SK-MEL-5 (cell line): ENCODE measurements at regions not wholly inside any gene's neighbourhood (a gene's known extent, or its start where the extent isn't known, plus 50 kb on each side); places are given as distances from the start of the nearest gene placed in this dataset.
"Not testable (repeated sequence)": the region's sequence is repeated elsewhere in the genome, so short reads cannot be mapped to it uniquely, and the experiment has no call there.

Source experiments
- DNase-seq: peaks from one replicate; pipeline ENCODE4 v3.0.0-alpha.2; 2016; ENCODE audit warnings: low read depth, low spot score
- in situ Hi-C: cut with HindIII; loops from 2 replicates; pipeline ENCODE4 v1.10.0; 2016; ENCODE audit warnings: low sequenced_read_pairs, high pct_unique_total_duplicates, low pct_unique_long_range_greater_than_20kb

GRCh38 chrX:126641076-126641475 lies 88.5 kb upstream of the DCAF12L1 start:
- DNase-seq, in situ Hi-C loops: not testable (repeated sequence)

GRCh38 chrX:126655061-126655460 lies 102.4 kb upstream of the DCAF12L1 start:
- in situ Hi-C loops = no loop called here
- no peak for DNase-seq

GRCh38 chrX:126658447-126658846 lies 105.8 kb upstream of the DCAF12L1 start:
- no peak for DNase-seq
- in situ Hi-C loops = no loop called here

DNA sequence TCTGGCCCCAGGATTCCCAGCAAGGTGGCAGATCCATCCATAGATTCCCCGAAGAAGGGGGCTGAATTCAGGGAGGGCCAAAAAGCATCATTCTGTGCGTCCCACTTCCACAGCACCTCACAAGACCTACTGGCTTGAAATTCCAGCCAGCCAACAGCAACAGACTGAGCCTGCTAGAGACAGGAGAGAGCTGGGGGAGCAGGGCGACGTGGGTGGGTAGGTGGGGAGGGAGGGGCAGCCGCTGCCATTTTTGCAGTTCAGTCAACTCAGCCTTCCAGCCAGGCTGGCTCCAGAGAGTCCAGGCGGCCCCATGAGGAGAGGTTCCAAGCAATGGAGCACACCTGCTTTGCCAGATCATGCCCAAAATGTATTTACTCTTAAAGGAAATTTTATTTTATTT lies 117.6 kb upstream of the DCAF12L1 start:
- in situ Hi-C loops = no loop called here

GRCh38 chrX:126673366-126673765 lies 120.8 kb upstream of the DCAF12L1 start:
- in situ Hi-C loops, DNase-seq: not testable (repeated sequence)

More for the DNA sequence above, 117.6 kb upstream of the DCAF12L1 start:
- no peak for DNase-seq

DNA sequence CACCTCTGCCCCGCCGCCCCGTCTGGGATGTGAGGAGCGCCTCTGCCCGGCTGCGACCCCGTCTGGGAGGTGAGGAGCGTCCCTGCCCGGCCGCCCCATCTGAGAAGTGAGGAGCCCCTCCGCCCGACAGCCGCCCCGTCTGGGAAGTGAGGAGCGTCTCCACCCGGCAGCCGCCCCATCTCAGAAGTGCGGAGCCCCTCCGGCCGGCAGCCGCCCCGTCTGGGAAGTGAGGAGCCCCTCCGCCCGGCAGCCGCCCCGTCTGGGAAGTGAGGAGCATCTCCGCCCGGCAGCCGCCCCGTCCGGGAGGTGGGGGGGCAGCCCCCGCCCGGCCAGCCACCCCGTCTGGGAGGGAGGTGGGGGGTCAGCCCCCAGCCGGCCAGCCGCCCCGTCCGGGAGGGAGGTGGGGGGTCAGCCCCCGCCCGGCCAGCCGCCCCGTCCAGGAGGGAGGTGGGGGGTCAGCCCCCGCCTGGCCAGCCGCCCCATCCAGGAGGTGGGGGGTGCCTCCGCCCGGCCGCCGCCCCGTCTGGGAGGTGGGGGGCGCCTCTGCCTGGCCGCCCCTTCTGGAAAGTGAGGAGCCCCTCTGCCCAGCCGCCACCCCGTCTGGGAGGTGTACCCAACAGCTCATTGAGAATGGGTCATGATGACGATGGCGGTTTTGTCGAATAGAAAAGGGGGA lies 121.3 kb upstream of the DCAF12L1 start:
- in situ Hi-C loops, DNase-seq: not testable (repeated sequence)

DNA sequence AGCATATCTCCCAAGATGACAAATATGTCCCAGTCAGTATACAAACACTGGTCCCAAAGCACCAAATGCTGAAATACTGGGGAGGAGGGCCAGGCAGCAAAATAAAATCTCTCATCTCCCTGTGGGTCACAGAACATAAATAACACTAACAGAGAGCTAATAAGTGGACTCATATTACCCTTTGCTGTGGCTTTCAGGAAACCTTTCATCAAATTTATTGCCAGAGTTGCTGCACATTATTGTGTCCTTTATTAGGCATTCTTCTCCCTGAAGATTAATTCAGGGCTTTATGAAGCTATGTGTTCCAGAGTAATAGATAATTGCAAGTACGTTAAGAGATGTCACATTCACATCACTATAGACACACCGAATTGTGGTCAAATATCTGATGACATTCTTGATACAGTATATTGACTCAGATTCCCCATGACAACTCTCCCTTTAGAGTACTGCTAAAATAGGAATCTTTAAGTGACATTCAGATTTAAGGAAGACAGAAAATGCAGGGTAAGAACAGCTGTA lies 124.1 kb upstream of the PRR32 start:
- DNase-seq = no peak
- in situ Hi-C loops = no loop called here

- no peak for DNase-seq
- in situ Hi-C loops = no loop called here
These were observed 122.4 kb upstream of the PRR32 start for GRCh38 chrX:126697091-126697490.

GRCh38 chrX:126701380-126701779 lies 118.1 kb upstream of the PRR32 start:
- in situ Hi-C loops = no loop called here
- no peak for DNase-seq

- in situ Hi-C loops = no loop called here
- DNase-seq = no peak
These were observed 101.1 kb upstream of the PRR32 start for GRCh38 chrX:126718440-126718839.

- no peak for DNase-seq
- in situ Hi-C loops = no loop called here
These were observed 100.3 kb upstream of the PRR32 start for GRCh38 chrX:126719208-126719607.

DNA sequence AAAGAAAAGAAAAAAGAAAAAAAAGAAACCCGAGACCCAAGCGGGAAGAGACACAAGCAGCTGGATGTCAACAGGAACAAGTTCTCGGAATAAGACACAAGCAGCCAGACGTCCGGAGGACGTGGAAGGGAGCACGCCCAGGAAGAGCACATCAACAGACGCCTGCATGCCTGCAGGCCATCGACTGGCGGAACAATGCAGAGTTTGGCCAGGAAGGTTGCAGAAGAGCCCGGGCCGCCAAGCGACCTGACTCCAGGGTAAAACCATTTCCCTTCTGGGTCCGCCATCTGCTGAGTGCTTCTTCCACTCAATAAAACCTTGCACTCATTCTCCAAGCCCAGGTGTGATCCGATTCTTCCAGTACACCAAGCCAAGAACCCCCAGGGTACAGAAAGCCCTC lies 95.6 kb upstream of the PRR32 start:
- in situ Hi-C loops = no loop called here
- DNase-seq = peak; percentile 4

DNA sequence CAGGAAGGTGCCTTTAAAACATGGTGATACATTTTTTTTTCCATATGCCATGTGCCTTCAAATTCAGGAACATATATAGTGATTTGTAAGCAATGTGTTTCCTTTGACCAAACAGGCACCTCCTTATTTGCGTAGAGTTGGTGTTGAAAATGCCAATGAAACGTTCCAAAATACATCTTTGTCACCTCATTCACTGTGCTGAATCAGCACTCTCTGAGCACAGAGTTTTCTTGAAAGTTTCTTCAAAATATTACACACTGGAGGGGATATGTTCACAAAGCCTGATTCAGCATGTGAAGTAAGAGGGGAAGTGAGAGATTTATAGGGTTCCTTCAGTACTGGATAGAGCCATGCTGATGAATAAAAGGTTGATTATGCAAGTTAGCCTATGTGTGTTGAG lies 85.7 kb upstream of the PRR32 start:
- no peak for DNase-seq
- in situ Hi-C loops = no loop called here
